GM21723 (cell line): ENCODE measurements at regions not wholly inside any gene's neighbourhood (a gene's known extent, or its start where the extent isn't known, plus 50 kb on each side); places are given as distances from the start of the nearest gene placed in this dataset.
"Not testable (repeated sequence)": the region's sequence is repeated elsewhere in the genome, so short reads cannot be mapped to it uniquely, and the experiment has no call there.

ENCODE experiments used
- ATAC-seq: cut with Tn5 transposase; IDR thresholded peaks from one replicate; pipeline ENCODE4 v1.9.1; 2021; ENCODE audit warnings: mild to moderate bottlenecking, moderate library complexity; ENCODE audit not compliant: unreplicated experiment

- ATAC-seq, result not testable (repeated sequence)
Observed at GRCh38 chr18:14357553-14358297, 185.7 kb downstream of the POTEC start.

- ATAC-seq, result not testable (repeated sequence)
Observed at GRCh38 chr18:14342170-14342569, 201.2 kb downstream of the POTEC start.

GRCh38 chr18:14336017-14336416 is 203.8 kb upstream of the ZNF519 start:
- ATAC-seq, result not testable (repeated sequence)

GRCh38 chr18:14321217-14321616 is 189.0 kb upstream of the ZNF519 start:
- ATAC-seq, result not testable (repeated sequence)

GRCh38 chr18:14301255-14301654 is 169.0 kb upstream of the ZNF519 start:
- not testable (repeated sequence) for ATAC-seq

- ATAC-seq, result not testable (repeated sequence)
Observed at GRCh38 chr18:14295081-14295480, 162.8 kb upstream of the ZNF519 start.

- ATAC-seq, result no peak
Observed at GRCh38 chr18:14285053-14285452, 152.8 kb upstream of the ZNF519 start.

GRCh38 chr18:14275391-14275790 is 143.2 kb upstream of the ZNF519 start:
- ATAC-seq, result not testable (repeated sequence)

GRCh38 chr18:14265637-14266410 is 133.6 kb upstream of the ZNF519 start:
- not testable (repeated sequence) for ATAC-seq

GRCh38 chr18:14262786-14263185 is 130.6 kb upstream of the ZNF519 start:
- ATAC-seq, result not testable (repeated sequence)

GRCh38 chr18:14250084-14250677 is 117.9 kb upstream of the ZNF519 start:
- not testable (repeated sequence) for ATAC-seq

- ATAC-seq, result not testable (repeated sequence)
Observed at GRCh38 chr18:14239224-14239623, 107.0 kb upstream of the ZNF519 start.

GRCh38 chr18:14236356-14237048 is 104.3 kb upstream of the ZNF519 start:
- ATAC-seq, result not testable (repeated sequence)

GRCh38 chr18:14225286-14225679 is 93.0 kb upstream of the ZNF519 start:
- not testable (repeated sequence) for ATAC-seq

- ATAC-seq, result not testable (repeated sequence)
Observed at GRCh38 chr18:14224551-14225285, 92.5 kb upstream of the ZNF519 start.

GRCh38 chr18:14223919-14224318 is 91.7 kb upstream of the ZNF519 start:
- not testable (repeated sequence) for ATAC-seq

GRCh38 chr18:14223231-14223822 is 91.1 kb upstream of the ZNF519 start:
- ATAC-seq, result not testable (repeated sequence)

GRCh38 chr18:14222354-14223221 is 90.4 kb upstream of the ZNF519 start:
- ATAC-seq, result not testable (repeated sequence)

GRCh38 chr18:14221689-14222088 is 89.5 kb upstream of the ZNF519 start:
- no peak for ATAC-seq
